ENCODE measurements at regions not wholly inside any gene's neighbourhood (a gene's known extent, or its start where the extent isn't known, plus 50 kb on each side); places are given as distances from the start of the nearest gene placed in this dataset.

GRCh38 chr2:18930971-18931370, 341.6 kb upstream of the NT5C1B start:
- TF ChIP-seq CTCF (IDR thresholded peaks at IDR 0.05) (no peak), POLR2A (IDR thresholded peaks at IDR 0.05) (no peak), EP300 (IDR thresholded peaks at IDR 0.05) (no peak)
